CD4-positive, CD25-positive, alpha-beta regulatory T cell (primary cell): ENCODE measurements at regions not wholly inside any gene's neighbourhood (a gene's known extent, or its start where the extent isn't known, plus 50 kb on each side); places are given as distances from the start of the nearest gene placed in this dataset.
"Not testable (repeated sequence)": the region's sequence is repeated elsewhere in the genome, so short reads cannot be mapped to it uniquely, and the experiment has no call there.

ENCODE experiments used
- ATAC-seq, 2 donors: fragments of 150-1000 bp; cut with Tn5 transposase; one replicate each; pipeline ENCODE4 v1.10.0; 2021; ENCODE audit warnings: low read depth in 2 of 2, moderate number of reproducible peaks in 2 of 2, moderate library complexity in 1 of 2
- DNase-seq, 3 donors: peaks; one replicate each; pipeline versions ENCODE4 v3.0.0 to v3.0.0-alpha.2; 2012 to 2022; ENCODE audit warnings: mixed read lengths in 1 of 3
- H3K27ac ChIP-seq: one replicate; pipeline ENCODE4 v1.7.0; 2013; ENCODE audit warnings: mild to moderate bottlenecking, low read length; ENCODE audit not compliant: insufficient read depth, poor library complexity, severe bottlenecking
- H3K27me3 ChIP-seq: one replicate; pipeline ENCODE4 v1.7.0; 2013; ENCODE audit warnings: low read length; ENCODE audit not compliant: control insufficient read depth, insufficient read depth
- H3K36me3 ChIP-seq: one replicate; pipeline ENCODE4 v1.7.0; 2013; ENCODE audit warnings: mild to moderate bottlenecking, low read length, moderate library complexity; ENCODE audit not compliant: control insufficient read depth, insufficient read depth
- H3K4me1 ChIP-seq: 2 replicates; pipeline ENCODE4 v1.7.0; 2013; ENCODE audit warnings: mild to moderate bottlenecking, low read length; ENCODE audit not compliant: insufficient read depth, control insufficient read depth, poor library complexity, severe bottlenecking
- H3K4me3 ChIP-seq: one replicate; pipeline ENCODE4 v1.7.0; 2013; ENCODE audit warnings: low read depth, mild to moderate bottlenecking, low read length, moderate library complexity
- H3K9me3 ChIP-seq, 2 experiments: 1 replicate in 1 of 2; 2 replicates in 1 of 2; pipeline ENCODE4 v1.7.0; 2013; ENCODE audit warnings: low read length in 2 of 2, mild to moderate bottlenecking in 1 of 2, moderate library complexity in 1 of 2; ENCODE audit not compliant: control insufficient read depth in 2 of 2
- H3K27ac Mint-ChIP-seq, 3 donors: one replicate each; pipeline ENCODE4 v1.8.0; 2020 to 2022; ENCODE audit warnings: mild to moderate bottlenecking in 3 of 3, mixed read lengths in 3 of 3, moderate library complexity in 2 of 3
- H3K27me3 Mint-ChIP-seq: one replicate; pipeline ENCODE4 v1.8.0; 2022; ENCODE audit warnings: mild to moderate bottlenecking, mixed read lengths
- H3K36me3 Mint-ChIP-seq: one replicate; pipeline ENCODE4 v1.8.0; 2020; ENCODE audit warnings: mixed read lengths
- H3K4me1 Mint-ChIP-seq, 4 donors: one replicate each; pipeline ENCODE4 v1.8.0; 2020 to 2022; ENCODE audit warnings: mixed read lengths in 4 of 4, mild to moderate bottlenecking in 1 of 4
- H3K4me3 Mint-ChIP-seq, 4 donors: one replicate each; pipeline ENCODE4 v1.8.0; 2020 to 2022; ENCODE audit warnings: mild to moderate bottlenecking in 4 of 4, mixed read lengths in 4 of 4, moderate library complexity in 3 of 4
- H3K9me3 Mint-ChIP-seq, 7 donors: one replicate each; pipeline ENCODE4 v1.8.0; 2020 to 2022; ENCODE audit warnings: mixed read lengths in 7 of 7, mild to moderate bottlenecking in 3 of 7, moderate library complexity in 2 of 7

DNA sequence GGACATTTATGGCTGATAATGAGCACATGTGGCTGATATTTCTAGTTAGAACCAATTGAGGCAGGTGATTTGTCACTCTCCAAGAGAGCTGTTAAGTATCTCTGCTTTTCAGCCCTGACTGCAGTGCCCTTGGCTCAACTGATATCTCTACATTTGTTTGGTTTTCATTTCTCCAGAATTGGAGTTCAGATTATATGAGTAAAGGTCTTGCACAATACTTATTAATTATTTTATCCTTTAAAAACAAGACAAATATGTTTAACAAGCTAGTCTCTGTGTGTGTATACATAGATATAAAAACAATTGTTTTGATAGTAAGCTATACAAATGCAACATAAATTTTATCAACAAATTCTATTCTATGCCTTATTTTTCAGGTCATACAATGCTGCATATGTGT is 105.2 kb downstream of the BRMS1L start:
- no peak overlapping the region for H3K27ac Mint-ChIP-seq
- no peaks in the 10 kb centered on the region for H3K27me3 ChIP-seq
- no peaks in the 10 kb centered on the region for H3K9me3 ChIP-seq
- peaks cover 7 to 22% (median 12%) of the 10 kb centered on the region in 4 donors for H3K4me1 Mint-ChIP-seq
- H3K9me3 Mint-ChIP-seq = no peaks in the 10 kb centered on the region
- H3K4me3 Mint-ChIP-seq = no peak overlapping the region
- H3K27me3 Mint-ChIP-seq = no peaks in the 10 kb centered on the region
- no peaks in the 10 kb centered on the region for H3K36me3 Mint-ChIP-seq
- DNase-seq (no peak), ATAC-seq (no peak)
- H3K36me3 ChIP-seq = no peaks in the 10 kb centered on the region
- no peak overlapping the region for H3K4me3 ChIP-seq
- H3K27ac ChIP-seq = no peak overlapping the region
- H3K4me1 ChIP-seq = no peaks in the 10 kb centered on the region

DNA sequence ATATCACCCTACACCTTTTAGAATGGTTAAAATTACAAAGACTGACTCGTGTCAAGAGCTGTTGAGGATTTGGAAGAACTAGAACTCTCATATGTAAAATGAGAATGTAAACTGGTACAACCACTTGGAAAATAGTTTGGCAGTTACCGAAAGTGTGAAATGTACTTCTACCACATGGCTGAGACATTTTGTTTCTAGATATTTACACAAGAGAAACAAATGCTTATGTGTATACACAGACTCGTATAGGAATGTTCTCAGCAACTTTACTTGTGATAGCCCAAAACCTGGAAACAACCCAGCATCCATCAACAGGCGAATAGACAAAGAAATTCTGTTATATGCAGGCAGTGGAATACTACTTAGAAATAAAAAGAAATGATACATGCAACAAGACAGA is 103.0 kb downstream of the BRMS1L start:
- ATAC-seq = no peak
- no peaks in the 10 kb centered on the region for H3K27me3 Mint-ChIP-seq
- Histone ChIP-seq H3K27me3 (no peaks in the 10 kb centered on the region), H3K36me3 (no peaks in the 10 kb centered on the region), H3K27ac (no peak overlapping the region), H3K9me3 (no peaks in the 10 kb centered on the region), H3K4me3 (no peak overlapping the region), H3K4me1 (no peaks in the 10 kb centered on the region)
- DNase-seq = no peak
- H3K9me3 Mint-ChIP-seq = no peaks in the 10 kb centered on the region
- H3K27ac Mint-ChIP-seq = no peak overlapping the region
- no peak overlapping the region for H3K4me3 Mint-ChIP-seq
- no peaks in the 10 kb centered on the region for H3K36me3 Mint-ChIP-seq
- peaks cover 7 to 17% (median 11%) of the 10 kb centered on the region in 4 donors for H3K4me1 Mint-ChIP-seq

DNA sequence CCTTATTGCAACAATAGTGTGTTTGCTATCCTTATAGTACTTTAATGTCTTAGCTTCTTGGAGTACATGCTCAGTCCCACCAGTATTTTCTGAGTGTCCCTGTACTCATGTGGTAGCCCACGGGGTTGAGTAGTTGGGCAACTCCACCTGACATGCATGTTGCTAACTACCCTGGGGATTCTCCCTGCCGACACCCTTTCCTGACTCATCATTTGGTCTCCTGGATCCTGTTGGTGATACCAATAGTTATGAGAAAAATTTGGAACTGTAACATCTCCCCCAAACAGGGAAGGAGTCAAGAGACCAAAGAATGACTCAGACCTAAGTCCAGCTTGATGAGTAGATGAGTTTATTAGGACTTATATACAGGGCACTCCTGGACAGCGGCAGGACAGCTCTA is 101.6 kb downstream of the BRMS1L start:
- Histone ChIP-seq H3K27me3 (no peaks in the 10 kb centered on the region), H3K4me1 (no peaks in the 10 kb centered on the region), H3K27ac (no peak overlapping the region), H3K9me3 (no peaks in the 10 kb centered on the region), H3K36me3 (no peaks in the 10 kb centered on the region), H3K4me3 (no peak overlapping the region)
- H3K27me3 Mint-ChIP-seq = no peaks in the 10 kb centered on the region
- no peak overlapping the region for H3K4me3 Mint-ChIP-seq
- H3K9me3 Mint-ChIP-seq = no peaks in the 10 kb centered on the region
- ATAC-seq = no peak
- no peak for DNase-seq
- H3K4me1 Mint-ChIP-seq = peaks cover 0 to 11% (median 6%) of the 10 kb centered on the region in 4 donors
- H3K36me3 Mint-ChIP-seq = no peaks in the 10 kb centered on the region
- H3K27ac Mint-ChIP-seq = no peak overlapping the region

DNA sequence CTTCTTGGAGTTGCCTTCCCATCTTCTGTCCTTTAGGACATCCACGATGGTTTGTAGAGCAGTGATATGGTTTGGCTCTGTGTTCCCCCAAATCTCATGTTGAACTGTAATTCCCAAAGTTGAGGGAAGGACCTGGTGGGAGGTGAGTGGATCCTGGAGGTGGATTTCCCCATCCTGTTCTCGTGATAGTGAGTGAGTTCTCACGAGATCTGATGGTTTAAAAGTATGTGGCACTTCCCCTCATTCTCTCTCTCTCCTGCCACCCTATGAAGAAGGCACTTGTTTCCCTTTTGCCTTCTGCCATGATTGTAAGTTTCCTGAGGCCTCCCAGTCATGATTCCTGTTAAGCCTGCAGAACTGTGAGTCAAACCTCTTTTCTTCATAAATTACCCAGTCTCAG is 99.2 kb downstream of the BRMS1L start:
- H3K4me3 ChIP-seq = no peak overlapping the region
- Mint-ChIP-seq H3K4me3 (no peak overlapping the region), H3K27ac (no peak overlapping the region), H3K4me1 (peaks cover 0 to 4% (median 0%) of the 10 kb centered on the region in 4 donors), H3K27me3 (no peaks in the 10 kb centered on the region), H3K36me3 (no peaks in the 10 kb centered on the region), H3K9me3 (peaks cover 0 to 8% (median 0%) of the 10 kb centered on the region in 7 donors)
- H3K27me3 ChIP-seq = peaks cover 2% of the 10 kb centered on the region
- ATAC-seq = no peak
- no peak overlapping the region for H3K27ac ChIP-seq
- H3K36me3 ChIP-seq = no peaks in the 10 kb centered on the region
- no peak for DNase-seq
- no peaks in the 10 kb centered on the region for H3K4me1 ChIP-seq
- peaks cover 0 to under 1% of the 10 kb centered on the region in 2 experiments for H3K9me3 ChIP-seq

DNA sequence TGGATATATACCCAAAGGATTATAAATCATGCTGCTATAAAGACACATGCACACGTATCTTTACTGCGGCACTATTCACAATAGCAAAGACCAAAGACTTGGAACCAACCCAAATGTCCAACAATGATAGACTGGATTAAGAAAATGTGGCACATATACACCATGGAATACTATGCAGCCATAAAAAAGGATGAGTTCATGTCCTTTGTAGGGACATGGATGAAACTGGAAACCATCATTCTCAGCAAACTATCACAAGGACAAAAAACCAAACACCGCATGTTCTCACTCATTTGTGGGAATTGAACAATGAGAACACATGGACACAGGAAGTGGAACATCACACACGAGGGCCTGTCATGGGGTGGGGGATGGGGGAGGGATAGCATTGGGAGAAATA is 96.5 kb downstream of the BRMS1L start:
- H3K27me3 Mint-ChIP-seq, H3K27me3 ChIP-seq, H3K4me3 Mint-ChIP-seq, H3K27ac Mint-ChIP-seq, H3K9me3 ChIP-seq, DNase-seq, H3K27ac ChIP-seq, H3K36me3 Mint-ChIP-seq, H3K36me3 ChIP-seq, ATAC-seq, H3K4me1 Mint-ChIP-seq, H3K4me3 ChIP-seq, H3K4me1 ChIP-seq: not testable (repeated sequence)
- H3K9me3 Mint-ChIP-seq = peaks cover 2 to 11% (median 5%) of the 10 kb centered on the region in 7 donors

DNA sequence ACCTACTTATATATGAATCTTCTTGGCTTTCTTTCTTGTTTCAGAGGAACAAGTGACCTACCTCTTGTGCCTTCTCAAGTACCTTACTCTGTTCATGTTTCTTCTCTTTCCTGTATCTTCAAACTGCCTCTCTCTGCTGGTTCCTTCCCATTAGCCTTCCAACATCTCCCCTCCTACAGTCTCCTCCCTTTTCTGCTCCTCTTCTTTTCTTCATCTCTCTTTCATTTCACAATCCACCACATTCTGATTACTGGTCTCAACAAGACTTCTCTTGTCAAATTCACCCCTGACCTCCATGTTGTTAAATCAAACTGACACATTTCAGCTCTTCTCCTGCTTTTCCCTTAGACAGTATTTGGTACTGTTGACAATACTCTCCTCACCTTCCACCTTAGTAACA is 95.6 kb downstream of the BRMS1L start:
- no peak overlapping the region for H3K4me3 ChIP-seq
- Mint-ChIP-seq H3K27me3 (peaks cover 12% of the 10 kb centered on the region), H3K9me3 (peaks cover 2 to 14% (median 5%) of the 10 kb centered on the region in 7 donors), H3K36me3 (no peaks in the 10 kb centered on the region), H3K4me3 (no peak overlapping the region), H3K27ac (no peak overlapping the region), H3K4me1 (peaks cover 0 to 4% (median 0%) of the 10 kb centered on the region in 4 donors)
- ATAC-seq = no peak
- H3K4me1 ChIP-seq = no peaks in the 10 kb centered on the region
- no peak overlapping the region for H3K27ac ChIP-seq
- peaks cover 0 to 6% of the 10 kb centered on the region in 2 experiments for H3K9me3 ChIP-seq
- peaks cover 2% of the 10 kb centered on the region for H3K27me3 ChIP-seq
- no peak for DNase-seq
- H3K36me3 ChIP-seq = no peaks in the 10 kb centered on the region
